Mesothelial cell of epicardium (in vitro differentiated cells): ENCODE measurements at regions not wholly inside any gene's neighbourhood (a gene's known extent, or its start where the extent isn't known, plus 50 kb on each side); places are given as distances from the start of the nearest gene placed in this dataset.
"Not testable (repeated sequence)": the region's sequence is repeated elsewhere in the genome, so short reads cannot be mapped to it uniquely, and the experiment has no call there.

Experiments
- DNase-seq, 2 experiments: peaks; one replicate each; pipeline ENCODE4 v3.0.0; 2021; ENCODE audit warnings: low spot score in 2 of 2; ENCODE audit not compliant: unreplicated experiment in 2 of 2
- H3K27ac Mint-ChIP-seq: 2 replicates; pipeline ENCODE4 v1.8.0; 2021; ENCODE audit warnings: mixed read lengths
- H3K27me3 Mint-ChIP-seq: 2 replicates; pipeline ENCODE4 v1.8.0; 2021; ENCODE audit warnings: low read depth, mixed read lengths
- H3K36me3 Mint-ChIP-seq: 2 replicates; pipeline ENCODE4 v1.8.0; 2021; ENCODE audit warnings: mixed read lengths
- H3K4me1 Mint-ChIP-seq: 2 replicates; pipeline ENCODE4 v1.8.0; 2021; ENCODE audit warnings: mixed read lengths
- H3K4me3 Mint-ChIP-seq: 2 replicates; pipeline ENCODE4 v1.8.0; 2021; ENCODE audit warnings: mild to moderate bottlenecking, moderate library complexity, mixed read lengths
- H3K9me3 Mint-ChIP-seq: 2 replicates; pipeline ENCODE4 v1.8.0; 2021; ENCODE audit warnings: mixed read lengths
- CTCF ChIP-seq: fragments of 200-600 bp; sonication (generic); IDR thresholded peaks from one replicate; pipeline ENCODE4 v1.5.0; 2021; ENCODE audit warnings: antibody characterized with exemption; ENCODE audit not compliant: unreplicated experiment

DNA sequence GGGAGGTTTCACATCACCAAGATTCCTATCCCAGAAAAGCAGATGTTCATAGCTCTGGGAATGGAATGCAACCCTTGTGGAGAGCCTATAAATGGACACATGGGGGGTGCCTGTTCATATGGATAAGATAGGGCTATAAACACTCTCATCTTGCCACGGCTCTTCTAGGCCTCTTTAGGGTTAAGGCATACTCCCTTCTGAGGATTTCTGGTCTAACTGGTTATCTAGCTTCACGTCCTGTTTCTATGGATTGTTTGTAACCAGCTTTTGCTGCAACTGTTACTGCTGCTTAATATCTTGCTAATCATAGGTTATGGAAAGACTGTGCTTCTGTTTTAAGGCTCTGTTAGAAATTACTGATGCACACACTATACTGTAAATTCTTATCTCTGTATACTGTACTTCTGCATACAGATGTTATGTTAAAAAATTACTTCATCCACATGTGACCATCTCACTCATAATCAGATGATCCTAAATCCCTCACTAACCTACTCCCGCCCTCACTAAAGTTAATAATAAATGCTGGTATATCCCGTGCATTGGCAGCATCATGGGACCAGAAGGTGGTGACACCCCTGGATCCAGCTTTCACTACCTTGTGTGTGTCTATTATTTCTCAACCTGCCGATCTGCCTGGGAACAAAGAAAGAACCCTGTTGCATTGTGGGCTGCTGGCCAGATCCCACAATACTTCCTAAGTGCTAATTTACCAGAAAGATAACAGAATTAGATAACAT lies 68.7 kb downstream of the PRKAB2 start:
- not testable (repeated sequence) for H3K4me3 Mint-ChIP-seq, H3K27ac Mint-ChIP-seq, DNase-seq, H3K9me3 Mint-ChIP-seq, H3K36me3 Mint-ChIP-seq, H3K27me3 Mint-ChIP-seq
- H3K4me1 Mint-ChIP-seq = peaks cover 18% of the 10 kb centered on the region

DNA sequence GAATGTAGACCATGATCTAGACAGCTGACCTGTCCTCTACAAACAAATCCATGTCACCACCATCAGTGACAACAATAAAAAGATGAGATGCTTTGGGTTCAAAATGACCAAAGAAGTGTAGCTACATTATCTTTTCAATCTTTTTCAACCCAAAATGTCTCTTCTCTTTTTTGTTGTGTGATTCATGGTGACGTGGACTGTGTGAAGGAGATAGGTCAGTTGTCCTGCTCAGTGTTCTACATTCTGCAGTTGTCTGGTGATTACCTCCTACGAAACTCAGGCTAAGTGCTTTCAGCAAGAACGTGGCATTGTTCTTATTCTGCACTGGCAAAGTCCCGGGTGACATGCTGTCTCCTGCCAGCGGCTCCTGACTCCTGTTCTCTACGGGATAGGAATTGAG lies 73.1 kb downstream of the PRKAB2 start:
- Mint-ChIP-seq H3K4me1 (peaks cover 5% of the 10 kb centered on the region), H3K9me3 (no peaks in the 10 kb centered on the region), H3K36me3 (no peaks in the 10 kb centered on the region), H3K27ac (no peak overlapping the region), H3K4me3 (no peak overlapping the region), H3K27me3 (no peaks in the 10 kb centered on the region)
- no peak for TF ChIP-seq CTCF
- no peak for DNase-seq

DNA sequence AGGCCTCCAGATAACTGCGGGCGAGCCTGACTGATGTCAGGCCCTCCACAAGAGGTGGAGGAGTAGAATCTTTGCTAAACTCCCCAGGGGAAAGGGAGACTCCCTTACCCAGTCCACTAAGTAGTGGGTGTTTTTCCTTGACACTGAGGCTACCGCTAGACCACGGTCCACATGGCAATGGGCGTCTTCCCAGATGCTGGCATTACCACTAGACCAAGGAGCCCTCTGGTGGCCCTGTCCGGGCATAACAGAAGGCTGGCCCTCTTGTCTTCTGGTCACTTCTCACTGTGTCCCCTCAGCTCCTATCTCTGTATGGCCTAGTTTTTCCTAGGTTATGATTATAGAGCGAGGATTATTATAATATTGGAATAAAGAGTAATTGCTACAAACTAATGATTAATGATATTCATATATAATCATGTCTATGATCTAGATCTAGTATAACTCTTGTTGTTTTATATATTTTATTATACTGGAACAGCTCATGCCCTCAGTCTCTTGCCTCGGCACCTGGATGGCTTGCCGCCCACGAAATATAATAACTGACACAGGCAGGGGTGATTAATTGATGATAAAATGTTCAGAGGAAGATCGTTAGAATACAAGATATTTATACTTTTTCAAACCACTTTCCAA lies 73.8 kb downstream of the PRKAB2 start:
- H3K27me3 Mint-ChIP-seq, H3K27ac Mint-ChIP-seq, H3K9me3 Mint-ChIP-seq, DNase-seq, H3K4me3 Mint-ChIP-seq, H3K36me3 Mint-ChIP-seq, H3K4me1 Mint-ChIP-seq: not testable (repeated sequence)

GRCh38 chr1:147095691-147096090 lies 76.6 kb downstream of the PRKAB2 start:
- no peak for TF ChIP-seq CTCF
- Mint-ChIP-seq H3K27me3 (peaks cover 2% of the 10 kb centered on the region), H3K4me1 (no peaks in the 10 kb centered on the region), H3K36me3 (no peaks in the 10 kb centered on the region), H3K9me3 (no peaks in the 10 kb centered on the region), H3K27ac (no peak overlapping the region), H3K4me3 (no peak overlapping the region)
- DNase-seq = no peak

GRCh38 chr1:147091801-147092200 lies 80.5 kb downstream of the PRKAB2 start:
- no peak for DNase-seq
- H3K4me3 Mint-ChIP-seq = no peak overlapping the region
- no peak for TF ChIP-seq CTCF
- peaks cover 16% of the 10 kb centered on the region for H3K9me3 Mint-ChIP-seq
- no peak overlapping the region for H3K27ac Mint-ChIP-seq
- no peaks in the 10 kb centered on the region for H3K4me1 Mint-ChIP-seq
- peaks cover 16% of the 10 kb centered on the region for H3K27me3 Mint-ChIP-seq
- no peaks in the 10 kb centered on the region for H3K36me3 Mint-ChIP-seq

GRCh38 chr1:147089457-147089856 lies 82.8 kb downstream of the PRKAB2 start:
- peaks cover 16% of the 10 kb centered on the region for H3K9me3 Mint-ChIP-seq
- H3K4me3 Mint-ChIP-seq = no peak overlapping the region
- peaks cover 32% of the 10 kb centered on the region for H3K27me3 Mint-ChIP-seq
- no peaks in the 10 kb centered on the region for H3K36me3 Mint-ChIP-seq
- no peak for DNase-seq
- no peak overlapping the region for H3K27ac Mint-ChIP-seq
- TF ChIP-seq CTCF = no peak
- peaks cover 5% of the 10 kb centered on the region for H3K4me1 Mint-ChIP-seq
